Left renal cortex interstitium (tissue), 4 donors: ENCODE measurements at regions not wholly inside any gene's neighbourhood (a gene's known extent, or its start where the extent isn't known, plus 50 kb on each side); places are given as distances from the start of the nearest gene placed in this dataset.

ENCODE experiments used
- DNase-seq, 4 donors: peaks; one replicate each; pipeline ENCODE4 v3.0.0-alpha.2; 2013; ENCODE audit warnings: low read depth in 4 of 4, low spot score in 2 of 4, missing footprints in 1 of 4

- no peak for DNase-seq
Measured at GRCh38 chr15:72967397-72967796, 84.9 kb upstream of the NEO1 start.

DNA sequence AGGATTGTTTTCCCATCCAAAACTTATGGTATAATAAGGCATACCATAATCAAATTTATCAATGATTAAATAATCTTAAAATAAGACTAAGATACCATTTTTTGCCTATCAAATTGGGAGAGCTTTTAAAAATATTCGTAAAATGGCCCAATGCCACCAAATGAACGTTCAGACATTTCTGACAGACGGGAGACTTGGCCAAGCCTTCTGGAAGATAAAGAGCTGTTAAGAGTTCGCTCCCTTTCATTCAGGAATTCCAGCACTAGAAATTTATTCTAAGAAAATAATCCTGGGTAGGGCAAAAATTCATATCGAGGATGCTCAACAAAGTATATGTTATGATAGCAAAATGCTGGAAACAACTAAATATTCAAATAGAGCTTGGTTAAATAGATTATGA is 85.6 kb upstream of the NEO1 start:
- DNase-seq = no peak

DNA sequence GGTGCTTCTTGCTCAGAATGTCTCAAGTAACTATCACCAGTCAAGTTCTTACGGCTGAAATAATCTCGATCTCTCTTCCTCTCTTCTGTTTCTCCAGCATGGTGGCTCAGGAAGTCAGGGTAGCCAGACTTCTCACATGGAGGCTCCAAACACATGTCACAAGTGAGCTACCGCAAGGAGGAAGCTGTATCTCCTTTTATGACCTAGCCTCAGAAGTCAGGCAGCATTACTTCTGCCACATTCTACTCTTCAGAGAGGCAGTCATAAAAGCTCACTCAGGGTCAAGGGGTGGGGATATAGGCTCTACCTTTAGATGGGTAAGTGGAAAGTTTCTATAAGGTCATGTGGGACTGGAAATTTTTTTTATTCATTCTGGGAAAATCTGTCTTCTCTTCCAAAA is 86.6 kb upstream of the NEO1 start:
- no peak for DNase-seq

DNA sequence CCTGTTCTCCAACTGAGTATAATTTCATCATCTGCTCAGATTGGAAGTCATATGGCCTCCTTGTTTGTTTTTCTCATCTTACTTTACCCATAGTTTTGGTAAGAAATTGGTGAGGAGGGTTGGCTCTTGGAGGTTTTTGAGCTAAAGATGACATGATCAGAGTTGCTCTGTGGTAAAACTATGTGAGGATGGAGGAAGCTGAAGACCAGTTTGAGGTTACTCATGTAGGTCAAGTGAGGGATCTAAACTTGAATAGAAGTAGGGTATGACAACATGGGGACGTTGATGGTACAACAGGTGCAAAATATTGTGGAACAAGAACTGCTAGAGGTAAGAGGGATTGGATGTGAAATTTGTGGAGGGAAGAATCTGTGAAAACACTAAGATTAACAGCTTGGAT is 87.7 kb upstream of the NEO1 start:
- no peak for DNase-seq

DNA sequence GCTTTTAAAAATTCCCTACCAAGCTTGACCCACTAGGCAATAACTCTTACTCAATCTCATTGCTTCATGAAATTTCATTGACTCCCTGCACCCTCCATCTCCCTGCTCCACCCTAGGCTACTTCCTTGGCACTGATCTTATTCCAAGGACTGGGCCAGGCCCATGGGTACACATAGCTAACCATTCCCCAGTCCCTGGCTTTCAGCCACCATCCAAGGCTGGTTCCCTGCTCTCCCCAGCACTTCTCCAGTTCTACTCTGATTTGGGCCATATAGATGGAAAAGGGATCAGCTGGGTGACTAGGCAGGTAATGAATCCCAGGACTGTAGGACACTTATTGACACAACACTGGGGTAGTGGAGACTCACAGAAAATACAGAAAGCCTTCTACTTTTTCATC is 88.1 kb upstream of the NEO1 start:
- no peak for DNase-seq

- no peak for DNase-seq
Measured at GRCh38 chr15:72962054-72962702, 90.1 kb upstream of the NEO1 start.

GRCh38 chr15:72961346-72961745 is 90.9 kb upstream of the NEO1 start:
- no peak for DNase-seq

DNA sequence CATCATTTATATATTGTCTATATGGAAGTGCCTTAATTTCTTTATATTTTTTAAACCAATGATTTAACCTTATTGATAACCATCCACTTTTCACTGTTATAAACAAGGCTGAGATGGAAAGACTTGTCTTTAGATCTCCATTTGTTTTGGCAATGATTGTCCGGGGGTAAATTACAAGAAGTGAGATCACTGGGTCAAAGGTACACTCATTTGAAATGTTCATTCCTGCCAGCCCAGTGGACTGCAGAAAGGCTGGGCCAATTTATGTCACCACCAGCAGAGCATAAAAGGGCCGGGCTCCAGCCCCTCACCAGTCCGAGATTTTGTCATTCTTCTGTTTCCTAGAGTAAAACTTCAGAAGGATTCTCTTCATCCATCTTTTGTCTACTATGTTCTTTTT is 93.6 kb upstream of the NEO1 start:
- no peak for DNase-seq

DNA sequence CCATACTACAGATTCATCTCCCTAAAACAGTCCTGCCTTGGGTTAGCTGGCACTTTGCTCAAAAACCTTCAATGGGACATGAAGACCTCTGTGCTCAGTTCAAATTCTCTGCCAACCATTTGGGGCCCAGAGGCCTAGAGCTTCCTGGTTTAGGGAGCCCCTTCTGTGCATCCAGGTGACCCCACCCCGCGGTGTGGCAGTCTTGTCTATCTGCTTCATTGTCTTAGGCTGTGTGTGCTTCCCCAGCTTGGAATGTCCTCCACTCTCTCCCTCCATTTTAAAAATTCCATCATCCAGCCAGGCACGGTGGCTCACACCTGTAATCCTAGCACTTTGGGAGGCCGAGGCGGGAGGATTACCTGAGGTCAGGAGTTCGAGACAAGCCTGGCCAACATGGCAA is 99.0 kb upstream of the NEO1 start:
- no peak for DNase-seq

DNA sequence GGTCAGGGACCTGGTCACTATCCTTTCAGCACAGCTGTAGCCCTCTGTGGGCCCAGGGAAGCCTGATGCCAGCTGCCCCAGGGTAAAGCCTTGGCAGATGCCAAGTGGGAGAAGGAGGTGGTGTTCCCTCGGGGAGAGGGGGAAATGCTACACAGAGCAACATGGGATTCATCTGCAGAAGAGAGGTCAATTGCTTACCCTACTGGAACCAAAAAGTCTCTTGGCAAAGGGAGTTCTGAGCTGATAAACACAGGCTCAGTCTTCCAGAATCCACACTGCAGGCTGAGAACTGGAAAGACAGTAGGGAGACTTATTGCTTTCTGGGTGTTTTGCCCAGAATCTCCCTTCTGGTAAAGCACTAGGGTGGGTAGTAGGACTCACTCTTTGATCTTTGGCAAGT is 100.1 kb upstream of the NEO1 start:
- DNase-seq = no peak

DNA sequence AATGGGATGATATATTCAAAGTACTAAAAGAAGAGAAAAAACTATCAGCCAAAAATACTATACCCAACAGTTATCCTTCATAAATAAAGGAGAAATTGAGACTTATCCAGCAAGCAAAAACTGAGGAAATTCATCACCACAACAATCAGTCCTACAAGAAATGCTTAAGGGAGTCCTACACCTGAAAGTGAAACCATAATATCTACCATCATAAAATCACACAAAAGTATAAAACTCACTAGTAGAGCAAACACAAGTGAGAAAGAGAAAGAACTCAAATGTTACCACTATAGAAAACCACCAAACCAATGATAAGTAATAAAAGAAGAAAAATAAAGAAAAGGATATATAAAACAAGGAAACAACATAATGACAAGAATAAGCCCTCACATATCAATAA is 103.6 kb upstream of the NEO1 start:
- no peak for DNase-seq

DNA sequence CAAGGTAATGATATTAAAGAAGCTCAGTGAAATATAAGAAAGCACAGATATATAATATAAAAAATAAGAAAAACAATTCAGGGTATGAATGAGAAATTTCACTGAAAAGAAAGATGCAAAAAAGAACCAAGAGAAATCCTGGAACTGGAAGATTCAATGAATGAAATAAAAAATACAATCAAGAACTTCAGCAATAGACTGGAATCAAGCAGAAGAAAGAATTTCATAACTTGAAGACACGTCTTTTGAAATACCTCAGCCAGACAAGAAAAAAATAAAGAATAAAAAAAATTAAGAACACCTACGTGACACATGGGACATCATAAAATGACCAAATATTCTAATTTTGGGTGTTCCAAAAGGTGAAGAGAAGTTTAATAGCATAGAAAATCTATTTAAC is 104.6 kb upstream of the NEO1 start:
- DNase-seq = no peak

DNA sequence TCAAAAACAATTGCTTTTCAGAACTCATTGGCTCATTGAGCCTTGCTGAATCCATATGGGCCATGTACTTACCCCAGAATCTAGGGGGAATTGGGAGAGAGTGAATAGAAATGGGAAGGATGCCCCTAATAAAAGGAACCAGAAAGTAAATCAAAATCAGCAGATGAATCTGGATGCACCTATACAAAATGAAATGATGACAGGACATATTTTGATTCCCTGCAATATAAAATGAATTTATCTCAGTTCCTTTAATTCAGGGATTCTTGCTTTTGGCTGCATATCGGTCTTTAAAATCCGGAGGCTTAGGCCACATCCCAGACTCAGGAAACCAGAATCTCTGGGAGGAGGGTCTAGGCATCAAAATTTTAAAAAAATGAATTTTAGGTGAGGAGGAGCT is 107.7 kb upstream of the NEO1 start:
- DNase-seq = no peak

DNA sequence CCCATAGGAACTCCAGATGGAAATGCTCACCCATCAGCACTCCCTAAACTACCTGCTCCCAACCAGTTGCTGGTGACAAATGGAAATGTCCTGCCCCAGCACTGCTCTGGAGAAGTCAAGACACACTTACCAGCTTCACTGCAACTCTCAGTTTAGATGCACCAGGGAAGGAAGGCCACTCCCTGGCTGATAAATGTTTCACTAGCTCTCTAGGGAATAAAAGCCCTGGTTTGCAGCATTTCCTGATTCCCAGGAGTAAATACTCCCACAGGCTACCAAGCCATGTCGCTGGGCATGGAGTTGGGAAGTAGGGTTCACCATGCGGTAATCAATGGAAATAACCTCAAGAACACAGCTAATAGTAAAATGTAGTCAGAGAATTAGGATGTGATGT is 112.0 kb upstream of the NEO1 start:
- no peak for DNase-seq

GRCh38 chr15:72939514-72940228 is 112.6 kb upstream of the NEO1 start:
- DNase-seq = no peak

GRCh38 chr15:72936691-72937679 is 115.3 kb upstream of the NEO1 start:
- DNase-seq = no peak

DNA sequence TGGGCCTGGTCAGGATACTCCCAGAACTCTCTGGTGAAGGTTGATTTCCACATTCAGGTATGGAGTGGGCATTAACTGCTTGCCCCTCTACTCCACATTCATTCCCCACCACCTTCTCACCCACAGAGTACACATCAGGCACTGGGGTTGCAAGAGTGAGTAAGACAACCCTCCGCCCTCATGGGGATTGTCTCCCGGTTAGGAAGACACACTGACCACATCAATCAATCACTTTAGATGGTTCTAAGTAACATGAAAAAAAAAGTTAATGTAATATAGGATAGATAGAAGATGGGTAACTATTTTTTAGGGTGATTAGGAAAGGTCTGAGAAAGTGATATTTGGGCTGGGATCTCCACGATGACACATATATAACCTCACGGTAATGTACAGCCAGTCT is 116.0 kb upstream of the NEO1 start:
- DNase-seq = no peak

- no peak for DNase-seq
Measured at GRCh38 chr15:72935521-72935920, 116.7 kb upstream of the NEO1 start.

GRCh38 chr15:72934921-72935320 is 117.3 kb upstream of the NEO1 start:
- no peak for DNase-seq

DNA sequence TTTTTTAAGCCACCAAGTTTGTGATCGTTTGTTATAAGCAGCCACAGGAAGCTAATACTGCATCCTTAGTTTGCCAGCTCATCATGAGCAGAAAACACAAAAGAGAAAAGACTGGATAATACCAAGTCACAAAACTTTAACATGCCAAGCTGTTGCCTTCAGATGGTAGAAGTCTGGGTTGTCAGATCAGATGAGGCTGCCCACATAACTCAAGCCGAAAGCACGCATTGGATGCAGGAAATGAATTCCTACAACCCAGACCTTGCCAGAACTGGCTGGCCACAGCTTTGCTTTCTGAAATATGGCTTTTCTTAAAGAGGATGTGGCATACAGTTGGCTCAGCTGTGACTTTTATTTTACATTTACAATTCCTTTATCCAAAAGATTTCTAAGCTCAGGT is 118.3 kb upstream of the NEO1 start:
- DNase-seq = no peak

GRCh38 chr15:72932472-72932871 is 119.8 kb upstream of the NEO1 start:
- DNase-seq = no peak

DNA sequence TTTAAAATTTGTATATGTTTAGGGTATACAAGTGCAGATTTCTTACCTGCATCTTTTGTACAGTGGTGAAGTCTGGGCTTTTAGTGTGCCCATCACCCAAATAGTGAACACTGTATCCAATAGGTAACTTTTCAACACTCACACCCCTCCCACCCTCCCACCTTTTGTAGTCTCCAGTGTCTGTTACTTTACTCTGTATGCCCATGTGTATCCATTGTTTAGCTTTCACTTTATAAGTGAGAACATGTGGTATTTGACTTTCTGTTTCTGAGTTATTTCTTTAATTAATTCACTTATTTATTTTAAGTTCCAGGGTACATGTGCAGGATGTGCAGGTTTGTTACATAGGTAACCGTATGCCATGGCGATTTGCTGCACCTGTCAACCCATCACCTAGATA is 124.8 kb upstream of the NEO1 start:
- no peak for DNase-seq
